Amniotic epithelial cell (primary cell): ENCODE measurements at regions not wholly inside any gene's neighbourhood (a gene's known extent, or its start where the extent isn't known, plus 50 kb on each side); places are given as distances from the start of the nearest gene placed in this dataset.
"Not testable (repeated sequence)": the region's sequence is repeated elsewhere in the genome, so short reads cannot be mapped to it uniquely, and the experiment has no call there.

Experiments
- DNase-seq: peaks from one replicate; pipeline ENCODE4 v3.0.0-alpha.2; 2010; ENCODE audit warnings: low read depth

DNA sequence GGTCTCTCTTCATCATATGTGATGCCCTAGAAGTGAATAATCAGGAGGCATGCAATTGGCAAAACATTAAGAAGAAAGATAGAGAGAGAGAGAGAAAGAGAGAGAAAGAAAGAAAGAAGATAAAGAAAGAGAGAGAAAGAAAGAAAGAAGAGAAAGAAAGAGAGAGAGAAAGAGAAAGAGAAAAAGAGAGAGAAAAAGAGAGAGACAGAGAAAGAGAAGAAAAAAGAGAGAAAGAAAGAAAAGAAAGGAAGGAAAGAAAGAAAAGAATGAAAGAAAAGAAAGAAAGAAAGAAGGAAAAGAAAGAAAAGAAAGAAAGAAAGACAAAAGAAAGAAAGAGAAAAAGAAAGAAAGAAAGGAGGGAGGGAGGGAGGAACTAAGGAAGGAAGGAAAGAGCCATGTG, 318.9 kb downstream of the ICE1 start:
- no peak for DNase-seq

DNA sequence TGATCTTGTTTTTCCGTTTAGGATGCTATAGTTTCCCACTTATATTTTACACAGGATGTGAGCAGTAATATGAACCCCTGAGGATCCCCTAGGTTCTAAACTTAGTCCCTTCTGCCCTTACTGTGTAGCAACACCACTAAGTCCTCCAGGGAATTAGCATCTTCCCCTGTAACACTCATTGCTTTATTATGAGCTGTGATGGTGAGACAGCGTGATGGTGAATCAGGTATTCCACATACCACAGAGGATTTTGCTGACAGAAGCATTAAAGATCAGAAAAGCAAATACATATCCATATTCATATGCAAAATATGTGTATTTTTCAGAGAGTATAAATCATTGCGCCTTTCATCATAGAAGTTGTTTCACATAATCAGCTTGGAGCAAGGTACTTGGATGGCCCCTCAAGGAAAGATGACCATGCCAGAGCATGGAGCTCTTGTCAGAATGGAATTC, 317.0 kb downstream of the ICE1 start:
- DNase-seq = no peak

DNA sequence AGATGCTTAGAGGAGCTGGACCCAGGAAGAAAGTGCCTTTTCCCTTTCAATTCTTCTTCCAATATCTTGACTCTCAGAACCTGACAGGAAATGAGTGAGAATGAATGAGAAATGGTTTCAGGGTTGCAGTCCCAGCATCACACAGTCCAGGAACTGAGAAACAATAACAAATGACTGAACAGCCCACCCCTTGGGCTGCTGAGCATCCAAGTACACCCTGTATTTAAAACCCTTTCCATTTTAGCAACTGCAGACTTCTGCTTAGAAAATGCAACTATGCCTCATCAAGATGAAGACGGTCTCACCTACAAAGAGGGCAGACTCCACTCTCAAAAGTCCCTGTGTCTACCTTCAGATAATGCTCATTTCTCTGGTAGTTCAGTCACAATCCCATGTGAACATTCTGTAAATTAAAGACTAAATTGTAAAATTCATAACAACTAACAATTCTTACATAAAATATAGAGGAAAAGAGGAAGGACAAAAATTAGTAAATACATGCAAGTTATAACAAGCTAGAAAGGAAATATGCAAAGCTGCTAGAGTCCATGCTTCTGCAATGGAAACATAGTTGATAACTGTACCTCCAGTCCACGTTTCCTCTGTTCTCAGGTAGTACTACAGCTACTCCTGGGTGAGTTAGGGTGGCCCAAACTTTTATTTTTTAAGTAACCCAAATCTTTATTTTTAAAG, 316.5 kb downstream of the ICE1 start:
- no peak for DNase-seq

DNA sequence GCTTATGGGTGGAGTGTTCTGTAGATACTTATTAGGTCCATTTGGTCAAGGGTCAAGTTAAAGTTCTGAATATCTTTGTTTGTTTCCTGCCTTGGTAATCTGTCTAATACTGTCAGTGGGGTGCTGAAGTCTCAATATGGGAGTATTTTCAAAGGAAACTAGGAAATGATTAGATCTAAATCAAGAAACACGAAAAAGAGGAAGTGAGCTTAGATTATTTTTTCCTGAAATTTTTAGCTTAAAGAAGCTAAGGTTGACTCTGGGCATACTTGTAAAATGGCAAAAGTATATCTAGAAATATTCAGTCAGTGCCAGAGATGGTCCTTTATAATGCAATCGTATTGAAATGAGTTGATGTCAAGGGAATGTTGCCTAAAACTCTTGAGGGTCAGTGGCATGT, 313.5 kb downstream of the ICE1 start:
- no peak for DNase-seq

DNA sequence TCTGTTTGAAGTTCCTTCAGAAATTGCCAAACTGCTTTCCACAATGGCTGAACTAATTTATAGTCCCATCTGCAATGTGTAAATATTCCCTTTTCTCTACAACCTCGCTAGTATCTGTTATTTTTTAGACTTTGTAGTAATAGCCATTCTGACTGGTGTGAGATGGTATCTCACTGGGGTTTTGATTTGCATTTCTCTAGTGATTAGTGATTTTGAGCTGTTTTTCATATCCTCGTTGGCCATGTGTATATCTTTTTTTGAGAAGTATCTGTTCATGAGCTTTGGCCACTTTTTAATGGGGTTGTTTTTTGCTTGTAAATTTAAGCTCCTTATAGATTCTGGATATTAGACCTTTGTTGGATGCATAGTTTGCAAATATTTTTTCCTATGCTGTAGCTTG, 310.6 kb downstream of the ICE1 start:
- not testable (repeated sequence) for DNase-seq

DNA sequence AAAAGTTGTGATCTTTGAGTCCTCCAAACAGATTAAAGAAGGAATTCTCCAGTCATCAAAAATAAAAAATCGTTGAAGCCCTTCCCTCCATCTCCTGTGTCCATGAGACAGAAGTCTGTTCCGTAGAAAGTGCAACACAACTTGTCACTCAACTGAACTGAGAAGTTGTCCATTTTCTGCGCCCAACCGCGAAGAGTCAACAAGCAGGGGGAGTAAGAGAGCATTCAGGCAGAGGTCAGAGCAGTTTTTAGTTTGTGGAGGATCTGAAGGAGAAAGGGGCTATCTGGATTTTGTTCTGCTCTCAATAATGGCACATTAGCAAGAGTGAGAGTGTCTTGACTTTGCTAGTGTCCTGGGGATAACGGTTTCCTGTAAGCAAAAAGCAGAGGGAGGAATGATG, 303.9 kb downstream of the ICE1 start:
- DNase-seq = no peak

DNA sequence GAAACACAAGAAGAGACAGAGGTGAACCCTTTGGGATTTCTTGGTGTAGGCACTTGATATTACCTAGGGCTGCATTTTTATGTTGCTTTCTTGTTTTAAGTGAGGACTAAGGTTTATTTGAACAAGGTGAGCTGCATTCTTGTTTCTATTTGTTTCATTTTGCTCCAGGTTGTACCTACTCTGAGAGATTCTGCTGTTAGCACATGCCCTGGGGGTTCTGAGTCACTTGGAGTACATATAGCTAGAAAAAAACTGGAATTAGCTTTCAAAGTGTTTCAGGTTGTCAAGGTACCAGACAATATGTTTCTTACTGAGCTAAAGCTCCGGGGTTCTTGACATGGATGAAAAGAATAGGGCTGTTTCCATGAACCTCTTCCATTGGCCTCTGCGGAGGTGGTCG, 299.4 kb downstream of the ICE1 start:
- no peak for DNase-seq

DNA sequence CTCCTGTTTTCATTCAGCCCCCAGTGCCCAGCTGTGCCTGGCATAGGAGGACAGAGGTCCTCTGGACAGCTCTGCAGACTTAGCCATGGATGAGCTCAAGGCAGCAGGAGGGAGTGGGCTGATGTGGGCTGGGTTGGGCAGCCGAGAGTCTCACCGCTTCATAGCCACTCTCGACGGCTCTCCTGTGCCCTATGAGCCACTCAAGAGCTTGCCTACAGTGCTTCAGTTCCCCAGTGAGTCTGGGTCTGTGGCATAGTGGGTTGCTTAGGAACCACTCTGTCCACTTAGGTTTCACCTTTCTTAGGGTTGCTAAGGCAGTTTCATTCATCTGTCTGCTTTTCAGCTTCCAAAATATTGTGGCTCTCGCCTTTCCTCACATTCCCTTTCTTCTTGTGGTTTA, 296.8 kb downstream of the ICE1 start:
- no peak for DNase-seq

DNA sequence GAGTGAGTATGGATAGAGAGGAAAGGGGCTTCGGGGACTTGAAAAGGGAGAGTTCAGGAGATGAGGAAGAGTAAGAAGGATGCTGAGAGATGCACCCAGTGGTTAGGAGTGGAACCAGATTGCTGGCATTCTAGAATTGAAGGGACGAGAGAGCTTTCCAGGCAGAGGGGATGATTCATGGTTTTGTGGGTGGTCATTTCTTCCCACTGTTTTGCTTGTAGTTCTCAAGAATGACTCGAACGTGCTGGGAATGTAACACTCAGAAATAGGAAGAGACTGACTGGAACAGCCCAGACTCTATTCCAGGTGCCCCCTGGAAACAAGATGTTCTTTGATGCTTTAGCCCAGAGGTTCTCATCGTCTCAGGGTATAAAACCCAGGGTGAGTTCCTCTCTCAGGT, 294.2 kb downstream of the ICE1 start:
- no peak for DNase-seq

DNA sequence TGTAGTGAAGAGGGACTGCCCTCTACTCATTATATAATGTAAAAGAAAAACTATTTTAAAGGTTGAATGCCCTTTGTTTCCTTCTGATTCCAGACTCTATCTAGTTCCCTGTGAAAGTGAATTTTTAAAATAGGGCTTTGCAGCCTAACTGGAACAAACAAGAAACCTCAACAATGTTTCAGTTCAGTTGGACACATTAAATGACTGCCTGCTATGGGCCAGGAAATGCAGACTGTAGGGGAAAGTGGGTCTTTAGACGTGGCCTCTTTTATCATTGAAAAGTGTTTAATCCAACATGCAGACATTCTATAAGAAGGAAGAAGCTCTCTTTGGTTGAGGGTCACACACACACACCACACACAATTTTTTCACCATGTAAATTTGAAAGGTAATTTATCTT, 289.1 kb downstream of the ICE1 start:
- DNase-seq = no peak

DNA sequence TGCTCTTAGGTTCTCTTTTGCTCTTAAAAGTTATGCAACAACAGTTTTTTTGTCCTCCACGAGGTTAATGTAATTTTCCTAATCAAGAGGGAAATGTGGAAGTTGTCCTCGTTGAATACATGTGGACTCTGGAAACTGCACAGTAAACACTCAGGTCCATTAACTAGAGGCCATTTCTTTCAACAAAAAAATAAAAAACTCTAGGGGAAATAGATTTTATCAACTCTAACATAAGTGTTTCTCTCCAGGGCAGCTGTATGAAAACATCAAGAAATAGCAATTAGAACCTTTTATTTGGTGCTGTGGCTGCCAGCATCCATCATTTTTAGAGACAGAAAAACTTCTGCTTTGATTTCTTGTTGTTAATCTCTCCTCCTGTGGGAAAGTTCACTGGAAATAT, 288.6 kb downstream of the ICE1 start:
- DNase-seq = no peak

DNA sequence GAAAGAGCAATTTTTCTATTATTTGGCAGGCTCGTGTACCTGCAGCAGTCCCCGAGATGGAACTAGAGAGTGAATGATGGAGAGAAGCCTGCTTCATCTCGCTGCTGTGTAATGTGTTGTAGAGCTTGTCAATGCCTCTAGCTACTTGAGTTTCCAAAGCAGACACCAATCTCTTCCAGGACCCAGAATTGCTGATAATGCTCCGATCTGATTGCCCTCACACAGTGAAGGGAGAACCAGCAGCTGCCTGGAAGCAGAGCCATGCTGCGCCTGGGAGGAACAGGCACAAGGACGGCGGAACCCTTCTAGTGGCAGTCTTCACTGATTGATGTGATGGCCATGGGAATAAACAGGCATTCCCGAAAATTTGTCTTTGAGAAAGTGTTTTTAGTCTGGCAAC, 288.0 kb downstream of the ICE1 start:
- DNase-seq = no peak

DNA sequence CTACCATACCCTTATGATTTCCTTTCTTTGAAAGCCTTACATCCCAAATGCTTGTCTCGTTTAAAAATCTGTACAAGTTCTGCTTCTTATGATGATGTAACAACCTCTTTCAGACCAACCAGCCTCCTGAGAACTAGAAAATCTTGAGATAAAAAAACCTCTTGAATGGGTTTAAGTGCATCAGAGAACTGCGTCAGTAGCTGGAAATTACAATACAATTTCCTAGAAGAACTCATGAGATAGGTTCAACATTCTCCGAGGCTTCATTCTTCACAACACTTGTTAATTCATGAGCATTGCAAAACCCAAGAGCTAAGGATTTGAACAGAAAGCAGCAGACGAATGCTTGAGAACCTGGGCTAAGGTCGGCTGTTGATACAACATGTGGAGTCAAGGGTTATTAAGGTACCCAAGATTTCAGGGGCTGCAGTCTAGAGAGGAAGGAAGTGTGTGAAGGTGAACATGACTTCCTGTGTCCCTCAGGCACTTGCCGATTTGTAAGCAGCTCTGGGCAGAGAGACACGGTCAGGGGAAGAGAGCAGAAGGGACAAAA, 286.0 kb downstream of the ICE1 start:
- no peak for DNase-seq

DNA sequence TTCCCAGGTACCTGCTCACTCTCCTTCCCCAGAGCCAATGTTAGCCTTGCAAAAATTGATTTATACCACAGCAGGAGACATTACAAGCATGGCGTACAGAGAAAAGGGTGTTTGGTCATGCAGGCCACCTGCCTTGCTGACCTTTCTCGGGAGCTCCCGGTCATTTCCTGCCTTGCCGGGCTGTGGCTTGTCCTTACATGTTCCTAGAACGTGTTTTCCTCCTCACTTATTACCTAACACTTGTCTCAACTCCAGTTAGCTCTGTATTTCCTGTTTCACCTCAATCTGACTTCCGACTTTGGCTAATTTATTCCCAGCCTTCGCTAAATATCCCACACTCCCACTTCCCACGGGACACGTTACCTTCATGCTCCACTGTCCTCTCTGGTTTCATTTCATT, 282.5 kb downstream of the ICE1 start:
- no peak for DNase-seq

DNA sequence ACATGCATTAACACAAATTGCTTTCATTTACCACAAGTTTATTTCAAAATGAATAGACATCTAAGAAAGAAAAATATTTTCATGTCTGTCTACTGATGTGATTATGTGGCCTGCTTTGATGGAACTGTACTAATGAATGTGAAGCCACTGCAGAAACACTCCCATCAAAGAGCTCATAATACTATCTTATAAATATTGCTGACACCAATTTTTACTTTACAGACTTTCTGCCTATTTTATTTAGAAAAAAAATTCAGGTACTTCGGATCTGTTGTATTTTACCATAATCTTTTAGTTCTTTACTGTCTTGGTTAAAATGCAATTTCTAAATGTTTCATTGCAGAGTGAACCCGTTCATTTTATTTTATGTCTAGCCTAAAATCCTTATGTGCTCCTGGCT, 281.9 kb downstream of the ICE1 start:
- DNase-seq = no peak

DNA sequence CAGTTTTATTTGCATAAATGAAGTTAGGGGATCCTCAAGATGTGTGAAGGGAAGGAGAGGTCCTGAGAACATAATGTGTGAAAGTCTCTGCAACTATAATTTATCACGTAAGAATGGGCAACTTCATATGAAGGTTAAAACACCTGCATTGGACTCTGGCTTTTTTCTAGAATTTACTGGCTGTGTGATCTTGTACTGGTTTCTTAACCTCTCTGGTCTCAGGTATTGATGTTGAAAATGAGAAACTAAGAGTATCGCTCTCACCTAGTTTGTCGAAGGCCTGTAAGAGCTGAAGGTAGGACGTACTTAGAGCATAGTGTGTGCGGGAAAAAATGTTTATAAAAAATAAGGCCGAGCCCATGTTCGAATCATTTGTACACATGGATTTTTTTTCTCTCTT, 280.5 kb downstream of the ICE1 start:
- no peak for DNase-seq

DNA sequence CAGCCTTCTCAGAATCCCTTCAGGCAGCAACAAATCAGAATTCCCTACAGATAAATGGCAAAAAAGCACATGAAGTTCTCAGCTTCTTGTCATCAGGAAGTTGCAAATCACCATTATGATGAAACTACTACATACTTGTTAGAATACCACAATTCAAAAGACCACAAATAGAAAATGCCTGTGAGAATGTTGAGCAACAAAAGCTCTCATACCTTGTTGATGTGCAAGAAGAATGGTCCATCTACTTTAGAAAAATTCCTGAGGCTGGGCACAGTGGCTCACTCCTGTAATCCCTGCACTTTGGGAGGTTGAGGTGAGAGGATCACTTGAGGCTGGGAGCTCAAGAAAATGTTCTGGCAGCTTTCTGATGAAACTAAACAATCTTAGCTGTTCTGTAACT, 278.1 kb downstream of the ICE1 start:
- peak; percentile 0 for DNase-seq

DNA sequence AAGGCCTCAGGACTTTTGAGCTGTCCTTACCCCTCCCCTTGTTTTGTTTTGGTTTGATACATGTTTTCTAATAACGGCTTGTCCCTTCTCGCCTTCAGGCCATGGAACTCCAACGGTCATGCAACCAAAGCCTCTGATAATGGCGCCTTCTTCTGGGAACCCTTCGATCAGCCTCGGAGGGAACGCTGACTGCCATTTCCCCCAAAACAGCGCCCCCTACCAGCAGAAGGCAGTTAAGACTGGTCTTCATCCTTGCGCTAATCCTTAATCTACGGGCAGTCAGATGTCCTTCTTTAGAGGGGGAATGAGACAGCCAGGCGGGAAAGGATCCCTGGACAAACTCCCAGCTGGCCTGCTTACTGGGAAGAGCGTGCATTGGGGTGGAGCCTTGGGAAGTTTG, 276.6 kb downstream of the ICE1 start:
- DNase-seq = no peak

DNA sequence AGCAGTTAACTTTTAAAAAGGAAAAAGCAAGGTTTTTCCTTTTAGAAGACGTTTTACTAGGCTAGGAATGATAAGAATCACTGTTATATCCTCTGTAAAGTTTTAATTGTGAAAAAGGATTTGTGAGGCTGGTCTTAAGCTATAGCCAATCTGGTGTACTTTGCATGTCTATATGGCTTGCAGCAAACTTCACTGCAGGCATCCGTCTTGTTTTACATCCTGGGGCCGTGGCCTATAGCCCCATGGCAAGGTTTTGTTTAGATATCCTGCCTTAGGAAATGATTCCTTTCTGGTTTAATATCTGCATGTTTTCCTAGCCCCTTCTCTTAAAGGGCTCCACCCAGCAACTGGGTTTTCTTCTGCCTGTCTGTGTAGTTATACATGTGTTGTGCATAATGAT, 272.8 kb downstream of the ICE1 start:
- DNase-seq = no peak

DNA sequence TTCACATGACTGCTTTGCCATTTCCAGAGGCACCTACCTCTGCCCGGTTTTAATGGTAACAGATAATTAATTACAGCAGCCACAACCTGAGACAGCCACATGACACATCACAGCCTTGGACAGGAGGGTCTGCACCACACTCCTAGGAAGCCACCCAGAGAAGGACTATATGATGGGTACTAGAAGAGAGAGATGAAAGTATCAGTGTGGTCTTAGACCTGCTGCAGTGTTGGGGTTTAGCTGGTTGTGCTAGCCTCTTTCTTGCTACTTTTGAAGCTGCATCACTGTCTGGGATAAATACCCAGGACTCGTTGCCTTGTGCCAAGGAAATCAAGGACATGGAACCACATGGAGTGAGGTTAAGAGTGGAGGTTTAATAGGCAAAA, 266.4 kb downstream of the ICE1 start:
- DNase-seq = no peak

DNA sequence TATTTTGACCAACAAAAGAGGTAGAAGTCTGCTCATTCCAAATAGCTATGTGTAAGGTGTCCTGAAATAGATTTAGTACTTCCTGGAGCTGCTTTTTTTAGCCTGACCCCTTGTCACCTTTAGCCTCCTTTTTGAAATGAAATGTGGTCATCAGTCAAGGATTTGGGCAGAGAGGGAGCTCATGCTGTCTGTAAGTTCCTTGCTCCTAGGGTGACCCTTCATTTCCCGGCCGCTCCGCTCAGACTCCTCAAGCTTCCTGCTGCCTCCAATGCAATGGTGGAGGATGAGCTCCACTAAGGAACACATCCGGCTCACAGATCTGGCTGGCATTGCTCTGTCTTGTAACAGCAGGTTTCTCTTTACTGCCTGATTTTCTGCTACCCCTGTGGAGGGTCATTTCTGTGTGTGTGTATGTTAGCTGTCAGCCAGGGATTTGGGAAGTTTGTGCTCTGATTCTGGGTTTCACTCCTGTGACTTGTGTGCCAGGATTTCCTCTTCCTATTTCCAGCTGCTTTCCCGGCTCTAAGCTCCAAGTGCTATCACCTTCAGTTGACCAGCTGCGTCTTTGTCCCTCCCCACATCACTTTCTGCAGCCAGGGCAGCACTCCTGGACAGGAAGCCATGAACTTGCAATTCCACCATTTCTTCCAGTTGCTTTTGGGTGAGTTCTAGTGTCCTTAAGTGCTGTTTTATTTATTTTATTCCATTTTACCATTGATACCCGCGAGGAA, 265.9 kb downstream of the ICE1 start:
- no peak for DNase-seq

DNA sequence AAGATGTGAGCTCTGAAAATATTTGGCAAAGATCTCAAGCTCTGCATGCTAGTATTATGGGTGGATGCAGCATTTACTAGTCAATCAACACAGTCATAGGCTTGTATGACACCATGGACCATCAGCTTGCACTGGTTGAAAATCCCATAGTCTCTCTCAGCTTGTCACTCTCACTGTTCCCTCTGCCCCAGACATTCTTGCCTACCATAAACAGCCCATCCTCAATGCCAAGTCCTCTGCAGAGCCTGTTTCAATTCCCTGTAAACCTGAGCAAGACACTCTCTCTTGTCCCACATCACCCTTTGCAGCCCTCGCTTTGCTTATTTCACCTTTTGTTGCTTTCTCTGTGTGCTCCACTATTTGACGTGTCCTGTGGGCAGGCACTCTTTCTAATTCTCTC, 264.6 kb downstream of the ICE1 start:
- DNase-seq = no peak

DNA sequence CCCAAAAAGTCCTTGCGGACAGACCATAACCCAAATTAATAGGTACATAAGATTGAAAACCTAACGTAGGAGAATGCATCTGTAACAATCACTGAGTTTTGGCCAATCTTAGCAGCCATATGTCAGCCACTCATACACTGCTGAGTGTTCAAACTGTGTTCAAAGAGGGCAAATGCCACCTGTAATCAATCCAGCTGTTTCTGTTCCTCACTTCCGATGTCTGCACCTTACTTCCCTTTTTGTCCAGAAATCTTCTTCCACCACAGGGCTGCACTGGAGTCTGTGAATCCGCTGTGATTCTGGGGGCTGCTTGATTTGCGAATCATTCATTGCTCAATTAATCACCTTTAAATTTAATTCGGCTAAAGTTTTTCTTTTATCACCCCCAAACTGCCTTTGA, 263.9 kb downstream of the ICE1 start:
- no peak for DNase-seq

DNA sequence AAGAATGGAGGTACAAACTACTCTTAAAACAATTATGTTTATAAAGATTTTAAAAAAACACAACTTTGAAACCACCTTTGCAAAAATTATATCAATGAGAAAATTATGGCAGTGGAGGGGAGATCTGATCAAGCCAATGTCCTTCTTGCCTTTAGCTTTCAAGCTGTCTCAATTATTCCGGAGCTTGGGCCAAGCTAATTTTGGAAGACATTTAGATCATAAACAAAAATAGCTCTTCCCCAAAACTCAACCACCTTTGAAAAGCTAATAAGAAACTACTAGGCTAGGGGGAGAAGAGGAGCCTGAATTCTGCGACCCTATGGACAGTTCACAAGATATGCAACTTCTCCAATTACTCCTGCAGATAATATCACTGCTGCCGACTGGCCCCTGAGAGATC, 263.3 kb downstream of the ICE1 start:
- no peak for DNase-seq
